SK-N-SH treated with all-trans-retinoic acid at 6 μM for 48 hours (cell line): ENCODE measurements at regions not wholly inside any gene's neighbourhood (a gene's known extent, or its start where the extent isn't known, plus 50 kb on each side); places are given as distances from the start of the nearest gene placed in this dataset.
"Not testable (repeated sequence)": the region's sequence is repeated elsewhere in the genome, so short reads cannot be mapped to it uniquely, and the experiment has no call there.

Experiments used
- ARNTL ChIP-seq: fragments of 450-650 bp; formaldehyde crosslinking; IDR thresholded peaks from 2 replicates; pipeline ENCODE4 v1.5.0; 2020; ENCODE audit warnings: low read depth, mild to moderate bottlenecking, moderate library complexity, borderline replicate concordance
- OSR1 ChIP-seq: fragments of 250-450 bp; sonication (Bioruptor Pico); IDR thresholded peaks from 2 replicates; pipeline ENCODE4 v1.8.0; 2022; ENCODE audit warnings: moderate library complexity, mild to moderate bottlenecking, inconsistent platforms
- PPARA ChIP-seq: fragments of 250-450 bp; sonication (Bioruptor Pico); IDR thresholded peaks from 2 replicates; pipeline ENCODE4 v1.5.0; 2020; ENCODE audit warnings: mild to moderate bottlenecking, borderline replicate concordance
- RARB ChIP-seq: fragments of 250-450 bp; sonication (Bioruptor Pico); IDR thresholded peaks from 2 replicates; pipeline ENCODE4 v1.8.0; 2021; ENCODE audit warnings: mild to moderate bottlenecking, moderate library complexity
- TCF4 ChIP-seq: fragments of 250-450 bp; sonication (Bioruptor Pico); IDR thresholded peaks from 2 replicates; pipeline ENCODE4 v1.8.0; 2021; ENCODE audit warnings: mild to moderate bottlenecking, moderate library complexity, borderline replicate concordance
- TOX ChIP-seq: fragments of 250-450 bp; sonication (Bioruptor Pico); IDR thresholded peaks from 2 replicates; pipeline ENCODE4 v1.8.0; 2021; ENCODE audit warnings: mild to moderate bottlenecking, moderate library complexity, borderline replicate concordance
- ZFP3 ChIP-seq: fragments of 250-450 bp; sonication (Bioruptor Pico); IDR thresholded peaks from 2 replicates; pipeline ENCODE4 v1.5.0; 2020; ENCODE audit warnings: mild to moderate bottlenecking, moderate library complexity
- ZFP30 ChIP-seq: fragments of 450-650 bp; formaldehyde crosslinking; IDR thresholded peaks from 2 replicates; pipeline ENCODE4 v1.5.0; 2022; ENCODE audit warnings: mild to moderate bottlenecking, moderate library complexity
- TF ChIP-seq, protein P1 (sequence below): fragments of 250-450 bp; sonication (Bioruptor Pico); IDR thresholded peaks from 2 replicates; pipeline ENCODE4 v1.8.0; 2021; ENCODE audit warnings: low read depth, mild to moderate bottlenecking, moderate library complexity, borderline replicate concordance
- TF ChIP-seq, protein P2 (sequence below): fragments of 250-450 bp; sonication (Bioruptor Pico); IDR thresholded peaks from 2 replicates; pipeline ENCODE4 v1.8.0; 2020; ENCODE audit warnings: mild to moderate bottlenecking, moderate library complexity, borderline replicate concordance

DNA sequence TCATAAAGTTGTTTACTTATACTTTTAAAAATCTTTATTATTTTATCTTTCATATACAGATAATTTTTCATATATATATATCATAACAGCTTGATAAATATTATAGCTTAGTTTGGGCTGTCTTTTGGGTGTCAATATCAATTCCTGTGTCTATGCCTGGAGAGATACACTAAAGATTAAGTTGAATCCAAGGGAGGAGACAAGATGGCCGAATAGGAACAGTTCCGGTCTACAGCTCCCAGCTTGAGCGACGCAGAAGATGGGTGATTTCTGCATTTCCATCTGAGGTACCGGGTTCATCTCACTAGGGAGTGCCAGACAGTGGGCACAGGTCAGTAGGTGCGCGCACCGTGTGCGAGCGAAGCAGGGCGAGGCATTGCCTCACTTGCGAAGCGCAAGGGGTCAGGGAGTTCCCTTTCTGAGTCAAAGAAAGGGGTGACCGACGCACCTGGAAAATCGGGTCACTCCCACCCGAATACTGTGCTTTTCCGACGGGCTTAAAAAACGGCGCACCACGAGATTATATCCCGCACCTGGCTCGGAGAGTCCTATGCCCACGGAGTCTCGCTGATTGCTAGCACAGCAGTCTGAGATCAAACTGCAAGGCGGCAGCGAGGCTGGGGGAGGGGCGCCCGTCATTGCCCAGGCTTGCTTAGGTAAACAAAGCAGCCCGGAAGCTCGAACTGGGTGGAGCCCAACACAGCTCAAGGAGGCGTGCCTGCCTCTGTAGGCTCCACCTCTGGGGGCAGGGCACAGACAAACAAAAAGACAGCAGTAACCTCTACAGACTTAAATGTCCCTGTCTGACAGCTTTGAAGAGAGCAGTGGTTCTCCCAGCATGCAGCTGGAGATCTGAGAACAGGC is 388.8 kb upstream of the FAR2 start:
- TF ChIP-seq, protein P1, sequence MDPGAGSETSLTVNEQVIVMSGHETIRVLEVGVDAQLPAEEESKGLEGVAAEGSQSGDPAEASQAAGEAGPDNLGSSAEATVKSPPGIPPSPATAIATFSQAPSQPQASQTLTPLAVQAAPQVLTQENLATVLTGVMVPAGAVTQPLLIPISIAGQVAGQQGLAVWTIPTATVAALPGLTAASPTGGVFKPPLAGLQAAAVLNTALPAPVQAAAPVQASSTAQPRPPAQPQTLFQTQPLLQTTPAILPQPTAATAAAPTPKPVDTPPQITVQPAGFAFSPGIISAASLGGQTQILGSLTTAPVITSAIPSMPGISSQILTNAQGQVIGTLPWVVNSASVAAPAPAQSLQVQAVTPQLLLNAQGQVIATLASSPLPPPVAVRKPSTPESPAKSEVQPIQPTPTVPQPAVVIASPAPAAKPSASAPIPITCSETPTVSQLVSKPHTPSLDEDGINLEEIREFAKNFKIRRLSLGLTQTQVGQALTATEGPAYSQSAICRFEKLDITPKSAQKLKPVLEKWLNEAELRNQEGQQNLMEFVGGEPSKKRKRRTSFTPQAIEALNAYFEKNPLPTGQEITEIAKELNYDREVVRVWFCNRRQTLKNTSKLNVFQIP (CRISPR knock-in tag), result not testable (repeated sequence)
- TF ChIP-seq ARNTL; TCF4 (CRISPR knock-in tag); RARB (CRISPR knock-in tag); ZFP30 (CRISPR knock-in tag); ZFP3 (CRISPR knock-in tag); OSR1 (CRISPR knock-in tag); PPARA (CRISPR knock-in tag); TOX: not testable (repeated sequence)
- TF ChIP-seq, protein P2, sequence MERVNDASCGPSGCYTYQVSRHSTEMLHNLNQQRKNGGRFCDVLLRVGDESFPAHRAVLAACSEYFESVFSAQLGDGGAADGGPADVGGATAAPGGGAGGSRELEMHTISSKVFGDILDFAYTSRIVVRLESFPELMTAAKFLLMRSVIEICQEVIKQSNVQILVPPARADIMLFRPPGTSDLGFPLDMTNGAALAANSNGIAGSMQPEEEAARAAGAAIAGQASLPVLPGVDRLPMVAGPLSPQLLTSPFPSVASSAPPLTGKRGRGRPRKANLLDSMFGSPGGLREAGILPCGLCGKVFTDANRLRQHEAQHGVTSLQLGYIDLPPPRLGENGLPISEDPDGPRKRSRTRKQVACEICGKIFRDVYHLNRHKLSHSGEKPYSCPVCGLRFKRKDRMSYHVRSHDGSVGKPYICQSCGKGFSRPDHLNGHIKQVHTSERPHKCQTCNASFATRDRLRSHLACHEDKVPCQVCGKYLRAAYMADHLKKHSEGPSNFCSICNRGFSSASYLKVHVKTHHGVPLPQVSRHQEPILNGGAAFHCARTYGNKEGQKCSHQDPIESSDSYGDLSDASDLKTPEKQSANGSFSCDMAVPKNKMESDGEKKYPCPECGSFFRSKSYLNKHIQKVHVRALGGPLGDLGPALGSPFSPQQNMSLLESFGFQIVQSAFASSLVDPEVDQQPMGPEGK (CRISPR knock-in tag), result not testable (repeated sequence)
